ENCODE measurements at regions not wholly inside any gene's neighbourhood (a gene's known extent, or its start where the extent isn't known, plus 50 kb on each side); places are given as distances from the start of the nearest gene placed in this dataset.

- Histone ChIP-seq H3K4me3 (no peak overlapping the region), H3K36me3 (no peaks in the 10 kb centered on the region), H3K9me3 (no peaks in the 10 kb centered on the region), H3K27me3 (no peaks in the 10 kb centered on the region)
- no peak for DNase-seq
Observed at GRCh38 chr4:24248674-24249630, 335.4 kb downstream of the DHX15 start.

DNA sequence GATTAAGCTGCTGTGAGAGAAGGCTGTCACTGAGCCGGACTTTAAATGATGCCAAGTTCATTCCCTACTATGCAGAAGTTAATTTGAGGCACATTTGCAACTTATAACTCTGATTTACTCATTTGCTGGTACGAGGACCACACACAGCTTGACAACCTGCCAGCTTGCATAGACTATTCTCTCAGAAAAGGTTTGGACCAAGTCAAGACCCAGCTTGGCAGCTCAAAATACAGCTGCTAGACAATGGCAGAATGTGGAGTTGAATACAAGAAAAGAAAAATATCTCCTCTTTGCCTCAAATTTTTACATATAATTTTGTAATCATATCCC is 338.9 kb downstream of the DHX15 start:
- DNase-seq: no peak
- H3K36me3 ChIP-seq: no peaks in the 10 kb centered on the region
- no peaks in the 10 kb centered on the region for H3K27me3 ChIP-seq
- H3K4me3 ChIP-seq: no peak overlapping the region
- no peaks in the 10 kb centered on the region for H3K9me3 ChIP-seq

DNA sequence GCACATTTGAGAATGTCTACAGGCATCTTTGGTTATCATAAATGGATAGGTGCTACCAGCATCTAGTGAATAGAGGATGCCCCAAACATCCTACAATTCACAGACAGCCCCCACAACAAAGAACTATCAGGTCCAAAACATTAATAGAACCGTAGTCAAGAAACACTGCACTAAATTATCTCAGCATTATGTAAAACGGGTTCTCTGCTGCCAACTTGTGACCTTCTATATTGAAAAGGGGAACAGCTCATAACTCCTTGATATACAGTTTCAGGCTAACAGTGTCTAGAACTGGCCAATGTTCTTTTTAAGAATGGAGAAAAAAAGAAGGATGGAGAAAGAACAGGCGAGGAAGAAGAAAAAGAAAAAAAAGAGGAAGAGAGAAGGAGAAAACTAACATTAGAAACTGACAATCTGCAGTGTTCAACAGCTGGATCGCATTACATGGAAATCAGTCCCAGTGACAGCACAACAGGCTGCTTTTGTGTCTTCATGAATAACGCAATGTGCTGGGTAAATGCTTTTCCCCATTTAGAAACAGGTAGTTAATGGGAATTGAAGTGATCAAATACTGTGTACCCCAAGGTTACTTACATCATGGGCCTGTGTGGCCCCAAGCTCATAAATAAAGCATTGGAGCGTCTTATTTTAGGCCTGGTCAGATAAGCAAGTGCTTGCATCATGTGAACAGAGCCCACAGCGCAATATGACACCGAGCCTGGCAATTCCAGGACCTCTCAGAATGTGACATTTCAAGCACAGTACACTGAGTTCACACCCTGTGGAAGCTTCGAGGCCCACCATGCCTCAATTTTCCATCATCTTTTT is 339.5 kb downstream of the DHX15 start:
- Histone ChIP-seq H3K36me3 (no peaks in the 10 kb centered on the region), H3K4me3 (no peak overlapping the region), H3K27me3 (no peaks in the 10 kb centered on the region), H3K9me3 (no peaks in the 10 kb centered on the region)
- DNase-seq: no peak

GRCh38 chr4:24243641-24244040 is 340.7 kb downstream of the DHX15 start:
- Histone ChIP-seq H3K36me3 (no peaks in the 10 kb centered on the region), H3K27me3 (no peaks in the 10 kb centered on the region), H3K4me3 (no peak overlapping the region), H3K9me3 (no peaks in the 10 kb centered on the region)
- DNase-seq: no peak

DNA sequence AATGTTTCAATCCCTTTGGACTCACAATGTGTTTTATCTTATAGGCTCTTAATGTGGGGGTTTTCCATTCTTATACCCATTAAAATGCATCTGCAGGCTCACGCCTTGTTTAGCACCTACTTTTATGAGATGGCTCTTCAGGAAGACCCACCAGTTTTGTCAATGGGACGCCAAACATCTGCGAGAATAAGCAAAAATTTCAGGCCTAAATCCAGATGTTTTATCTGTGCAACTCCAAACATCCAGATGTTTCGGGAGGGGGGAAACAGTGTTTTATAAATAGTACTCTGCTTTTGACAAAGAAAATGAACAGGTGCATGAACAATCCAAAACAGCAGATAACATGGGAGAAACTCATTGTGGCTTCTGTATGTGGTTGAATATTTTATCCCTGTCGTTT is 342.8 kb downstream of the DHX15 start:
- H3K4me3 ChIP-seq: no peak overlapping the region
- no peaks in the 10 kb centered on the region for H3K27me3 ChIP-seq
- no peaks in the 10 kb centered on the region for H3K9me3 ChIP-seq
- DNase-seq: no peak
- no peaks in the 10 kb centered on the region for H3K36me3 ChIP-seq

DNA sequence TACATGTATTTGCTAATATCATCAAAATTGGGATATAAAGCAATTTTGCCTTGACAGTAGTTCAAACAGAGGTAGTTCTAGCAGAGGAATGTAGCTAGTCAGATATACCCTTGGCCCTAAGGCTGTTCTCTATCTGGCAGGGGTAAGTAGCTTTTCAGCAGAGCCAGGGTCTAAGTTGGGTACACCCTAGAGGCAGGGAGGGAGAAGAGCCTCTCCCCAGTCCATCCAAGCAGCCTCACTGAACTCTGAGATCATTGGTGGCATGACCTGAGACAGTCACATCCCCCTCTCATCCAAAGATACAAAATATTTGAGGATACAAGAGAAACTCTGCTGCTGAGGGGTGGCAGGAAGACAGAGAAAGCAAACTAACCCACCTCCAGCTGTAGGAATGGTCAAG is 343.7 kb downstream of the DHX15 start:
- H3K4me3 ChIP-seq: no peak overlapping the region
- DNase-seq: no peak
- H3K27me3 ChIP-seq: no peaks in the 10 kb centered on the region
- H3K36me3 ChIP-seq: no peaks in the 10 kb centered on the region
- H3K9me3 ChIP-seq: no peaks in the 10 kb centered on the region

- Histone ChIP-seq H3K4me3 (no peak overlapping the region), H3K27me3 (no peaks in the 10 kb centered on the region), H3K36me3 (no peaks in the 10 kb centered on the region), H3K9me3 (no peaks in the 10 kb centered on the region)
- no peak for DNase-seq
Observed at GRCh38 chr4:24237709-24238108, 346.6 kb downstream of the DHX15 start.

GRCh38 chr4:24236532-24236931 is 346.7 kb upstream of the PPARGC1A start:
- H3K4me3 ChIP-seq: no peak overlapping the region
- no peaks in the 10 kb centered on the region for H3K9me3 ChIP-seq
- no peak for DNase-seq
- no peaks in the 10 kb centered on the region for H3K27me3 ChIP-seq
- no peaks in the 10 kb centered on the region for H3K36me3 ChIP-seq

DNA sequence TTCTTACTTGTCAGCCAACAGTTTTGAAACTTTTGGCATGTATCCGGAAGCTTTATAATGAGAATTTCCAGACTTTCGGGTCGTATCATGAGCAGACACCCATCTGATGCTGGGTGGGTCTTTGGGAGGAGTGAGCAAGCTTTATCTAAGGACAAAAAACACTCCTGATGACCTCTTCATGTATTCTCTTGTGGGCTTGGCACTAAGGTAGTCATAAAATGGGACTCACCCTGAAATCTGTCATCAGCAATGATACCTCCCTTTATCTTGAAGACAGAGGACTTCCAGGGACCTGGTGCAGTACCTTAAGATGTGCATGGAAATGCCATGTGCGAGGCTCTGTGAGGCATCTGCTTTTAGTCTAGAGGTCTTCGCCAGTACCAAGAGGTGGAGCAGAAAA is 346.3 kb upstream of the PPARGC1A start:
- Histone ChIP-seq H3K36me3 (no peaks in the 10 kb centered on the region), H3K9me3 (no peaks in the 10 kb centered on the region), H3K4me3 (no peak overlapping the region), H3K27me3 (no peaks in the 10 kb centered on the region)
- DNase-seq: no peak

GRCh38 chr4:24235618-24236017 is 345.8 kb upstream of the PPARGC1A start:
- Histone ChIP-seq H3K27me3 (no peaks in the 10 kb centered on the region), H3K9me3 (no peaks in the 10 kb centered on the region), H3K36me3 (no peaks in the 10 kb centered on the region), H3K4me3 (no peak overlapping the region)
- no peak for DNase-seq

DNA sequence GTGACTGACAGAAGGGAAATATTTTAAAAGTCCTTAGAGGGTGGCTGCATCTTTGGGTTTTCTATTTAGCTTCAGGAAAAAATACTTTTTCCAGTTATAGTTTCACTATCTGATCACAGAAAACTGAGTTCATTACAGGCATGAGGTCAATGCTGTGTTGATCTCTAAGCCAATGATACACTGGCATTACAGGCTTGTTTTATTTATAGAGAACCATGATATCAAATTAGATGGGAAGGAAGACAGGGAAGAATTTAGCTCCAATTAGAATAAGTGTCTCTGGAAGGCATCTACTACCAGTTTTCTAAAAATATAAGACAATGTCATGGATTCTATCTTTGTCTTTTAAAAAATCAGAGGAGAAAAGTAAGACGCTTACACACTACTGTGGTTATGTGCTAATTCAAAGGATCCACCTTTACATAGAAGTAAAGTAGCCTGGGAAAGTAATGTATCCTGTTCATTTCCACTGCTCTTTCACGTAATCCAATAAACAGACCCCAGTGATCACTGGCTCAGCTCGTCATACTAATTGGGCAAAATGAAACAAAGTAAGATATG is 344.5 kb upstream of the PPARGC1A start:
- Histone ChIP-seq H3K9me3 (no peaks in the 10 kb centered on the region), H3K36me3 (no peaks in the 10 kb centered on the region), H3K27me3 (no peaks in the 10 kb centered on the region), H3K4me3 (no peak overlapping the region)
- DNase-seq: no peak

DNA sequence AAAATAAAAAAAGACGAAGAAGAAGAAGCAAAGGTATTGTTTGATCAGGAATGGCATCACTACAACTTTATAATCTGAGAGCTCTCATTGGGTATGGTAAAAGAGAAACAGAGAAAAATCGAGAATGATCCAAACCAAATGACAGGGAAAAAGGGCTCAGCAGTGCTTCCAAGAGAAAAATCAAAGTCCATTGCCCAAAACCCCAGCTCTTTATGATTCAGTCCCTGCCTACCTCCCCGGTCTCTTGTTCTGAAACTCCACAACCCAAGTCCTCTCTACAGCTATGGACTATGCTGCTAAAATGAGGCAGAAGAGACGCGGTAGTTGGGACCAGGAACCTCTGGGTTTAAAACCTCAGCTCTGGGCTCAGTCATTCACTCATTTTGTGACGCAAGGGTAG is 341.1 kb upstream of the PPARGC1A start:
- Histone ChIP-seq H3K4me3 (no peak overlapping the region), H3K36me3 (no peaks in the 10 kb centered on the region), H3K9me3 (no peaks in the 10 kb centered on the region), H3K27me3 (no peaks in the 10 kb centered on the region)
- DNase-seq: no peak

GRCh38 chr4:24229978-24230377 is 340.1 kb upstream of the PPARGC1A start:
- no peaks in the 10 kb centered on the region for H3K27me3 ChIP-seq
- H3K9me3 ChIP-seq: no peaks in the 10 kb centered on the region
- no peaks in the 10 kb centered on the region for H3K36me3 ChIP-seq
- peak; percentile 4 for DNase-seq
- H3K4me3 ChIP-seq: no peak overlapping the region

DNA sequence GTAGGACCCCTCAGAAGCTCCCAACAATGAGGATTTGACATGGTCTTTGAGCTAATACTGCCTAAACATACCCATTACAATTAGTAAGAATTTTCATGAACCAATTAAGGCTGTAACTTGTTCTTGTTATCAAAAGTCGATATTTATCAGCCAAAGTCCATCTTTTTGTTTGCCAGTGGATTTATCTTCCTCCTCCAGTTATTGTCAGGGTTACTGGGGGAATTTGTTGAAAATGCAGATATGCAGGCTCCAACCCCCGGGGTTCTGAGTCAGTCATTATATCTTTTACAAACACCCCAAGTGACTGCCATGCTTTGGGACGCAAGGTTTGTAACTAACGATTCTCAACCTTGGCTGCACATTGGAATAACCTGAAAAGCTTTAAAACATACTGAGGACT is 338.8 kb upstream of the PPARGC1A start:
- H3K36me3 ChIP-seq: no peaks in the 10 kb centered on the region

DNA sequence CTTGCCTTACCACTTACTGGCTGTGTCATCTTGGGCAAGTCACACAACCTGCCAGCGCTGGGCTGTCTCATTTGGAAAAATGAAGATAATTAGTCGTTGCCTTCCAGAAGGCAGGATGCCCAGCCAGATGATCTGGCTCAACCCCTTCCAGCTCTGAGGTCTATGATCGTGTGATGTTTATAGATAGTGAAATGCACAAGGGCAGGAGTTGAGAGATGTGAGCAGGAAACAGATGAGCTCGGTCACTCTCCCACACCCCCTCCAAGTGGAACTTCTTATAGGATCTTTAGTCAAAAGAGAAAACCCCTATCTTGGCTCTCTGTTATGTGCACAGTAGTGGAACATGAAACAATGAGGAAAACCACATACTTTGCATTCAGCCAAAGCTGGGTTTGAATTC is 336.8 kb upstream of the PPARGC1A start:
- Histone ChIP-seq H3K36me3 (no peaks in the 10 kb centered on the region), H3K4me3 (no peak overlapping the region), H3K9me3 (no peaks in the 10 kb centered on the region), H3K27me3 (no peaks in the 10 kb centered on the region)
- peak; percentile 42 for DNase-seq

More for the DNA sequence above, 338.8 kb upstream of the PPARGC1A start:
- no peak for DNase-seq
- no peaks in the 10 kb centered on the region for H3K27me3 ChIP-seq
- H3K4me3 ChIP-seq: no peak overlapping the region
- H3K9me3 ChIP-seq: no peaks in the 10 kb centered on the region

- Histone ChIP-seq H3K9me3 (no peaks in the 10 kb centered on the region), H3K4me3 (no peak overlapping the region), H3K36me3 (no peaks in the 10 kb centered on the region), H3K27me3 (no peaks in the 10 kb centered on the region)
- DNase-seq: no peak
Observed at GRCh38 chr4:24226023-24226422, 336.2 kb upstream of the PPARGC1A start.

DNA sequence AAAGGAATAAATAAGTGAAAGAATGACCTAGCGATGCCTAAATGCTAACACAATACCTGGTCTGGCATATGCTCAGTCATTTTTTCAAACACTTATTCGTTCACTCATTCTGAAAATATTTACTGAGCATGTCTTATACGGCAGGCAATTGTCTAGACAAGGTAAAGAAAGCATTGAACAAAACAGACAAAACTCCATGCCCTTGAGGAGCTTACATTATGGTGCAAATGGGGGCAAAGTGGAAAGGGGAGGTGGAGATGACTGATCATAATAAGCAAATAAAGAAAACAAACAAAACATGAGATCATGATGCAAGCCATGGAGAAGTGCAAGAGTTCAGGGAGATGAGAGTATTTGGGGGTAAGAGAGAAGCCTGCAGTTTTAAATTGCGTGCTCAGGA is 334.6 kb upstream of the PPARGC1A start:
- no peaks in the 10 kb centered on the region for H3K9me3 ChIP-seq
- H3K36me3 ChIP-seq: no peaks in the 10 kb centered on the region
- H3K4me3 ChIP-seq: no peak overlapping the region
- no peak for DNase-seq
- H3K27me3 ChIP-seq: no peaks in the 10 kb centered on the region
